Liver (tissue), 3 donors: ENCODE measurements at regions not wholly inside any gene's neighbourhood (a gene's known extent, or its start where the extent isn't known, plus 50 kb on each side); places are given as distances from the start of the nearest gene placed in this dataset.

ENCODE experiments used
- TF ChIP-seq, protein P1 (sequence below): fragments of 150-350 bp; IDR thresholded peaks from 2 replicates; pipeline ENCODE4 v1.5.1; 2017; ENCODE audit warnings: improper control_type of control experiment, low read depth, low read length; ENCODE audit not compliant: missing input control
- TF ChIP-seq, protein P2 (sequence below): IDR thresholded peaks from 2 replicates; pipeline ENCODE4 v1.6.1; 2016; ENCODE audit warnings: antibody characterized with exemption
- TF ChIP-seq, protein P3 (sequence below): IDR thresholded peaks from 2 replicates; pipeline ENCODE4 v1.6.1; 2016; ENCODE audit warnings: antibody characterized with exemption, mild to moderate bottlenecking
- TF ChIP-seq, protein P4 (sequence below): IDR thresholded peaks from 2 replicates; pipeline ENCODE4 v1.6.1; 2016; ENCODE audit warnings: antibody characterized with exemption
- donor health status: healthy.
- donor health status: healthy.

DNA sequence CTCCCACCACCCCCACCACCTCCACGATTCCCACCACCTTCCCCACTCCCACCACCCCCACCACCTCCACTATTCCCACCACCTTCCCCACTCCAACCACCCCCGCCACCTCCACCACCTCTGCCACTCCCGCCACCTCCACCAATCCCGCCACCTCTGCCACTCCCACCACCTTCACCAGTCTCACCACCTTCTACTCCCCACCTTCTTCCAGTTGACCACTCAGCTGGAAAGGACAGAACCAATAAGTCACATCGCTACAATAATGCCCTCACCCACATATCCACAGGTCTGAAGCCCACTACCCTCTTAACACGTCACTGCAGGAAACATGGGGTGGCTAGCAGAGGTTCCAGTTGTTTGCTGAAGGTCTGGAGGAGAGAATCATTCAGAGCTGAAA is 93.5 kb upstream of the PAX2 start:
- TF ChIP-seq, protein P1, sequence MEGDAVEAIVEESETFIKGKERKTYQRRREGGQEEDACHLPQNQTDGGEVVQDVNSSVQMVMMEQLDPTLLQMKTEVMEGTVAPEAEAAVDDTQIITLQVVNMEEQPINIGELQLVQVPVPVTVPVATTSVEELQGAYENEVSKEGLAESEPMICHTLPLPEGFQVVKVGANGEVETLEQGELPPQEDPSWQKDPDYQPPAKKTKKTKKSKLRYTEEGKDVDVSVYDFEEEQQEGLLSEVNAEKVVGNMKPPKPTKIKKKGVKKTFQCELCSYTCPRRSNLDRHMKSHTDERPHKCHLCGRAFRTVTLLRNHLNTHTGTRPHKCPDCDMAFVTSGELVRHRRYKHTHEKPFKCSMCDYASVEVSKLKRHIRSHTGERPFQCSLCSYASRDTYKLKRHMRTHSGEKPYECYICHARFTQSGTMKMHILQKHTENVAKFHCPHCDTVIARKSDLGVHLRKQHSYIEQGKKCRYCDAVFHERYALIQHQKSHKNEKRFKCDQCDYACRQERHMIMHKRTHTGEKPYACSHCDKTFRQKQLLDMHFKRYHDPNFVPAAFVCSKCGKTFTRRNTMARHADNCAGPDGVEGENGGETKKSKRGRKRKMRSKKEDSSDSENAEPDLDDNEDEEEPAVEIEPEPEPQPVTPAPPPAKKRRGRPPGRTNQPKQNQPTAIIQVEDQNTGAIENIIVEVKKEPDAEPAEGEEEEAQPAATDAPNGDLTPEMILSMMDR, result no peak
- TF ChIP-seq, protein P2, sequence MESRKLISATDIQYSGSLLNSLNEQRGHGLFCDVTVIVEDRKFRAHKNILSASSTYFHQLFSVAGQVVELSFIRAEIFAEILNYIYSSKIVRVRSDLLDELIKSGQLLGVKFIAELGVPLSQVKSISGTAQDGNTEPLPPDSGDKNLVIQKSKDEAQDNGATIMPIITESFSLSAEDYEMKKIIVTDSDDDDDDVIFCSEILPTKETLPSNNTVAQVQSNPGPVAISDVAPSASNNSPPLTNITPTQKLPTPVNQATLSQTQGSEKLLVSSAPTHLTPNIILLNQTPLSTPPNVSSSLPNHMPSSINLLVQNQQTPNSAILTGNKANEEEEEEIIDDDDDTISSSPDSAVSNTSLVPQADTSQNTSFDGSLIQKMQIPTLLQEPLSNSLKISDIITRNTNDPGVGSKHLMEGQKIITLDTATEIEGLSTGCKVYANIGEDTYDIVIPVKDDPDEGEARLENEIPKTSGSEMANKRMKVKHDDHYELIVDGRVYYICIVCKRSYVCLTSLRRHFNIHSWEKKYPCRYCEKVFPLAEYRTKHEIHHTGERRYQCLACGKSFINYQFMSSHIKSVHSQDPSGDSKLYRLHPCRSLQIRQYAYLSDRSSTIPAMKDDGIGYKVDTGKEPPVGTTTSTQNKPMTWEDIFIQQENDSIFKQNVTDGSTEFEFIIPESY, result no peak
- TF ChIP-seq, protein P3, sequence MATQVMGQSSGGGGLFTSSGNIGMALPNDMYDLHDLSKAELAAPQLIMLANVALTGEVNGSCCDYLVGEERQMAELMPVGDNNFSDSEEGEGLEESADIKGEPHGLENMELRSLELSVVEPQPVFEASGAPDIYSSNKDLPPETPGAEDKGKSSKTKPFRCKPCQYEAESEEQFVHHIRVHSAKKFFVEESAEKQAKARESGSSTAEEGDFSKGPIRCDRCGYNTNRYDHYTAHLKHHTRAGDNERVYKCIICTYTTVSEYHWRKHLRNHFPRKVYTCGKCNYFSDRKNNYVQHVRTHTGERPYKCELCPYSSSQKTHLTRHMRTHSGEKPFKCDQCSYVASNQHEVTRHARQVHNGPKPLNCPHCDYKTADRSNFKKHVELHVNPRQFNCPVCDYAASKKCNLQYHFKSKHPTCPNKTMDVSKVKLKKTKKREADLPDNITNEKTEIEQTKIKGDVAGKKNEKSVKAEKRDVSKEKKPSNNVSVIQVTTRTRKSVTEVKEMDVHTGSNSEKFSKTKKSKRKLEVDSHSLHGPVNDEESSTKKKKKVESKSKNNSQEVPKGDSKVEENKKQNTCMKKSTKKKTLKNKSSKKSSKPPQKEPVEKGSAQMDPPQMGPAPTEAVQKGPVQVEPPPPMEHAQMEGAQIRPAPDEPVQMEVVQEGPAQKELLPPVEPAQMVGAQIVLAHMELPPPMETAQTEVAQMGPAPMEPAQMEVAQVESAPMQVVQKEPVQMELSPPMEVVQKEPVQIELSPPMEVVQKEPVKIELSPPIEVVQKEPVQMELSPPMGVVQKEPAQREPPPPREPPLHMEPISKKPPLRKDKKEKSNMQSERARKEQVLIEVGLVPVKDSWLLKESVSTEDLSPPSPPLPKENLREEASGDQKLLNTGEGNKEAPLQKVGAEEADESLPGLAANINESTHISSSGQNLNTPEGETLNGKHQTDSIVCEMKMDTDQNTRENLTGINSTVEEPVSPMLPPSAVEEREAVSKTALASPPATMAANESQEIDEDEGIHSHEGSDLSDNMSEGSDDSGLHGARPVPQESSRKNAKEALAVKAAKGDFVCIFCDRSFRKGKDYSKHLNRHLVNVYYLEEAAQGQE, result no peak
- TF ChIP-seq, protein P4, sequence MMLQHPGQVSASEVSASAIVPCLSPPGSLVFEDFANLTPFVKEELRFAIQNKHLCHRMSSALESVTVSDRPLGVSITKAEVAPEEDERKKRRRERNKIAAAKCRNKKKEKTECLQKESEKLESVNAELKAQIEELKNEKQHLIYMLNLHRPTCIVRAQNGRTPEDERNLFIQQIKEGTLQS, result no peak
